Body of pancreas (tissue), 4 donors: ENCODE measurements at regions not wholly inside any gene's neighbourhood (a gene's known extent, or its start where the extent isn't known, plus 50 kb on each side); places are given as distances from the start of the nearest gene placed in this dataset.

Source experiments
- ATAC-seq: fragments of 150-250 bp; one replicate; pipeline ENCODE4 v1.9.1; 2016
- DNase-seq, 4 donors: peaks; one replicate each; pipeline ENCODE4 v3.0.0-alpha.2; 2019
- H3K27ac ChIP-seq, 4 donors: fragments of 200-600 bp; sonication (generic); 1 replicate in 3 of 4; 2 replicates in 1 of 4; pipeline versions ENCODE4 v1.5.1 to v1.6.1; 2016 to 2019; ENCODE audit warnings: mild to moderate bottlenecking in 1 of 4, mixed read lengths in 1 of 4, moderate library complexity in 1 of 4
- H3K27me3 ChIP-seq, 2 donors: fragments of 200-600 bp; sonication (generic); one replicate each; pipeline ENCODE4 v1.6.0; 2016; ENCODE audit warnings: mild to moderate bottlenecking in 1 of 2
- H3K36me3 ChIP-seq, 2 donors: fragments of 200-600 bp; sonication (generic); replicated peaks in 1 of 2; 2 replicates each; pipeline ENCODE4 v1.5.1; 2016; ENCODE audit warnings: low read depth in 2 of 2; ENCODE audit not compliant: insufficient read depth in 1 of 2
- H3K4me1 ChIP-seq: fragments of 200-600 bp; sonication (generic); one replicate; pipeline ENCODE4 v1.6.0; 2016
- H3K4me3 ChIP-seq, 2 donors: fragments of 200-600 bp; sonication (generic); 1 replicate in 1 of 2; 2 replicates in 1 of 2; pipeline ENCODE4 v1.5.1; 2016 to 2019
- H3K9me3 ChIP-seq, 3 donors: fragments of 200-600 bp; sonication (generic); 1 replicate in 2 of 3; 2 replicates in 1 of 3; pipeline ENCODE4 v1.5.1; 2016
- CTCF ChIP-seq, 7 experiments: fragments of 450-650 bp in 4 of 7; fragments of 200-600 bp in 3 of 7; sonication (generic) in 3 of 7; IDR thresholded peaks; one replicate each; pipeline ENCODE4 v1.5.1; 2016 to 2019; ENCODE audit warnings: antibody characterized with exemption in 7 of 7
- POLR2A ChIP-seq, 3 donors: fragments of 450-650 bp; IDR thresholded peaks; one replicate each; pipeline ENCODE4 v1.6.1; 2016; ENCODE audit warnings: antibody characterized with exemption in 3 of 3, mild to moderate bottlenecking in 2 of 3
- WGBS, 2 donors: methylation state at CpG; one replicate each; pipeline ENCODE4 v1.1.5; 2017; 5-methylcytosine and 5-hydroxymethylcytosine counted together
- intact Hi-C: fragments of 100-400 bp; cut with DNase I; formaldehyde crosslinking; loops from one replicate; pipeline ENCODE4 v1.15.1; 2023

DNA sequence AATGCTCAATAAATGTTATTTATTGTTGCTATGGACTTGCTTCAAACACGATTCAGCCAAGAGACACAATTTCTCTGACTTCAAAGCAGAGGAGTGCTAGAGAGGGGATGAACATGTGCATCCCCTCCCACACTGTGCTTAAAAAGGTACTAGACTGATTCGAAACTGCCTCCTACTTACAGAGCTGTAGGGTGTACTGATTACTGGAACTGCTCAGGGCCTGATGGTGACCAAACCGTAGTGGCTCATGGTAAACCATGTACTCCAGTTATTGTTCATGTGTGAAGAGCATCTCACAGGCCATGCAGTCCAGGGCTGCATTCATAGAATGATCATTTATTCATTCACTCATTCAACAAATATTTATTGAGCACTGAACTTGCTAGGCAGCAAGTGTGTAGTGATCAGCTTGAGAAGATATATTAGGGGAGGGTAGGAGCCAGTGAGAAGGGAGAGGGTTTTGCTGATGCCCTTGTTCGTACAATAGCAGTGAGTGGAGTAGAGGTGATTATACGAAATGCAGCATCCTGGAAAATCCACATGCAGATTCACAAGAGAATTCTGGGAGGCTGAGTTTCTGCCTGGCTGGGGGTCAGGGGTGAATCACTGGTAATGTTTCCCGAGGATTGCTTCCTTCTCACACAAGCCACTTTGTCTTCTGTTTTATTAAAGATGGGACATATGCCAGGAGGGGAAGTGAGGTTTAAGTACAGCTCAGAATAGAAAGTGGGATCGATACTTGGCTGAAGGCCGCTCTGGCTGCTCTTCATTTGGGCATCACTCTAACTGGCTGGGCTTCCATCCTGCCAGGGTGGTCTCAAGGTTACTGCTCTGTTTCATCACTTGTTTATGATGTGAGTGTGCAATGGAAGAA, 245.4 kb downstream of the RAD51AP2 start:
- H3K27ac ChIP-seq = no peak overlapping the region
- ATAC-seq (peak; percentile 56), DNase-seq (no peak)
- no peaks in the 10 kb centered on the region for H3K4me1 ChIP-seq
- intact Hi-C loops = no loop called here
- no peaks in the 10 kb centered on the region for H3K9me3 ChIP-seq
- H3K27me3 ChIP-seq = no peaks in the 10 kb centered on the region
- TF ChIP-seq CTCF (IDR thresholded peaks at IDR 0.05) (no peak), POLR2A (IDR thresholded peaks at IDR 0.05) (no peak)
- WGBS, 2 donors = 44 to 49% methylated on average over 8 of the region's 8 CpGs
- no peaks in the 10 kb centered on the region for H3K36me3 ChIP-seq
- H3K4me3 ChIP-seq = no peak overlapping the region

GRCh38 chr2:17272170-17272569, 246.1 kb downstream of the RAD51AP2 start:
- Histone ChIP-seq H3K4me1 (no peaks in the 10 kb centered on the region), H3K4me3 (no peak overlapping the region), H3K27me3 (no peaks in the 10 kb centered on the region), H3K9me3 (no peaks in the 10 kb centered on the region), H3K27ac (no peak overlapping the region), H3K36me3 (no peaks in the 10 kb centered on the region)
- TF ChIP-seq POLR2A (IDR thresholded peaks at IDR 0.05) (no peak), CTCF (IDR thresholded peaks at IDR 0.05) (no peak)
- ATAC-seq (no peak), DNase-seq (no peak)
- WGBS, 2 donors = 61 to 79% methylated on average over 1 of the region's 1 CpG
- intact Hi-C loops = no loop called here

GRCh38 chr2:17271416-17271815, 246.8 kb downstream of the RAD51AP2 start:
- no peak for ATAC-seq
- Histone ChIP-seq H3K4me3 (no peak overlapping the region), H3K36me3 (no peaks in the 10 kb centered on the region), H3K4me1 (no peaks in the 10 kb centered on the region), H3K27ac (no peak overlapping the region), H3K9me3 (no peaks in the 10 kb centered on the region), H3K27me3 (no peaks in the 10 kb centered on the region)
- no peak for DNase-seq
- 71 to 77% methylated on average over 4 of the region's 4 CpGs for WGBS, 2 donors
- intact Hi-C loops = no loop called here
- TF ChIP-seq CTCF (IDR thresholded peaks at IDR 0.05) = no peak
- no peak for TF ChIP-seq POLR2A (IDR thresholded peaks at IDR 0.05)

GRCh38 chr2:17270894-17271293, 247.3 kb downstream of the RAD51AP2 start:
- Histone ChIP-seq H3K36me3 (no peaks in the 10 kb centered on the region), H3K9me3 (no peaks in the 10 kb centered on the region), H3K27ac (no peak overlapping the region), H3K27me3 (no peaks in the 10 kb centered on the region), H3K4me3 (no peak overlapping the region), H3K4me1 (no peaks in the 10 kb centered on the region)
- intact Hi-C loops = no loop called here
- no peak for TF ChIP-seq POLR2A (IDR thresholded peaks at IDR 0.05)
- TF ChIP-seq CTCF (IDR thresholded peaks at IDR 0.05) = no peak
- ATAC-seq (no peak), DNase-seq (no peak)
- WGBS, 2 donors = 45 to 60% methylated on average over 5 of the region's 5 CpGs

GRCh38 chr2:17263570-17263968, 254.7 kb downstream of the RAD51AP2 start:
- intact Hi-C loops = no loop called here
- no peak overlapping the region for H3K4me3 ChIP-seq
- no peaks in the 10 kb centered on the region for H3K4me1 ChIP-seq
- WGBS, 2 donors = 17 to 61% methylated on average over 2 of the region's 2 CpGs
- TF ChIP-seq CTCF (IDR thresholded peaks at IDR 0.05) (no peak), POLR2A (IDR thresholded peaks at IDR 0.05) (no peak)
- ATAC-seq (no peak), DNase-seq (no peak)
- no peak overlapping the region for H3K27ac ChIP-seq
- no peaks in the 10 kb centered on the region for H3K36me3 ChIP-seq
- no peaks in the 10 kb centered on the region for H3K27me3 ChIP-seq
- H3K9me3 ChIP-seq = no peaks in the 10 kb centered on the region
